ENCODE measurements at regions not wholly inside any gene's neighbourhood (a gene's known extent, or its start where the extent isn't known, plus 50 kb on each side); places are given as distances from the start of the nearest gene placed in this dataset.

DNA sequence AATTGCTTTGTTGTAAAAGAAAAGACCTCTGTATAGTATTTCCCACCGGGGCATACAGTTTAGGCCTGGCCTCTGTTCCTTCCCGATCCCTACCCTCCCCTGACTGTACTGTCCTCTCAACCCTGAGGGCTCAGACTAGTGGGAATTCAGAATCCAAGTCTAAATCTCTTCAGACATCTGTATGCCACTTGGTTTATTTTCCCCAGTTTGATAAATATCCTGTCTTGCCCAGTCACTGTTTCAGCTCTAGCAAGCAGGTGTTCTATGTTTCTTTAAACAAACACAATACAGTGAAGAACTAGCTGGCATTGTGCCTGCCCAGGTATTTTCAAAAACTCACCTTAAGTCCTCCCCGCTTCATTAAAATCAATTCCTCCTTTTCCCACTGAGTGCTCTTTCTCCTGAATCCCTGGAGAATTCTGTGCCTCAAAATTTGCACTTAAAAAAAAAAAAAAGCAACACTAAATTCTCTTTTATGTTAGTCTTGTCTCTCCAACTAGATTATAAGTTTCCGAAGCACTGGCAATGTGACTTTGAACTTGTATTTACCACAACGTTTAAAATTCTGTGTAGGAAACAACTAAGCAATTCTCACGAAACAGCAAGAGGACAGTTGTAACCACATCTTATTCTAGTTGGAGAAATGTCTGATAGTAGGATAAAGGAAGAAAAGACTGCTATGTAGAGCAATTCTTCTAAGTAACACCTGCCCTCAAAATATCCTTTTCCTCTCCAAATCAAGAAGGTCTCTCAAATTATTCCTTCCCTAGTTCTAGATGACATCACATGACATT lies 112.0 kb upstream of the CARMIL1 start:
- no peak for DNase-seq

DNA sequence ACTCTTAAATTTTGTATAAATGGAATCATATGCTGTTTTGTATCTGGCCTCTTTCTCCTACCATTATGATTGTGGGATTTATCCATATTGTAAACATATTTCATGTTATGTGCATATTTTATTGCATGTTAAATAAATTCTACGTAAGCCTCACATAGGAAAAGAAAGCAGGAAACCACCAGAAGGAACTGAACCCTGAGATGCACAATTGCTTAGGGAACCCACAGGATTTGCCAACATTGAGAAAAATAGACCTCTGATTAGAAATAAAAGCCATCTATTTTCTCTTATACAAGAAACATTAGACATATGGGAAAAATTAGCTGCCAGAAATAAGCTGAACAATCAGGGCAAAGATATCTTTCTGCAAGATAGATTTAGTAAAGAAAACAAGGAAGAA lies 111.2 kb upstream of the CARMIL1 start:
- no peak for DNase-seq

DNA sequence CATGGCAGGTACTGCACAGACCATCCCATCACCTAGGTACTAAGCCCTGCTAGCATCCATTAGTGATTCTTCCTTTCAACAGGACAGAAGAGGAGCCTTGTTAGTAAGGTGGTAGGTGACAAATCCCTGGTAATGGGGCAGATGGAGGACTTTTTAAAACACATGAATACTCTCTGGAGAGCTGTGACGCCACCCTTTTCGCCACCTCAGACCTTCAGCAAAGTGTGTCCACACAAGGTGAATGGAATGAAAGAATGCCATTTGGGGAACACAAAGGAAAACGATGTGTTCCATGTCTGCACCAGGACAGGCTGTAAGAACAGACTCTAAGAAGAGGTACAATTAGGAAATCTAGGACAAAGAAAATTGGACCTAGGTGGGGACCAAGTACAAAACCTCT lies 110.5 kb upstream of the CARMIL1 start:
- DNase-seq = no peak

DNA sequence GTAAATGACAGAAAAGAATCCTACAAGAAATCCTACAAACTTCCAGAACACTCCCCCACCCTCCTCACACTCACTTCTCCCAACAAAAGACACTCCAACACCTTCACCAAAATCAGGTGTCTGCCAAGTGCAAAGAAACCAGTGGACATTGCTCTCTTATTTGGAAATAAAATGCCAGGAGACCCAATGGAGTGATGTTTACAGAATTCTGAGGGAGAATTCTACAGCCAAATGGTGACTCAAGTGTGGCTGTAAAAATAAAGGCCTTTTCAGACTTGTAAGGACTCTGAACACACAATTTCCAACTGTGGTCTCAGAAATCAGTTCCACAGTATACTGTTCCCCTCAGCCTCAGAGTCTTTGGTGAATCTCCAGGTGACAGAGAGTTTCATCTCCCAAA lies 109.6 kb upstream of the CARMIL1 start:
- no peak for DNase-seq

DNA sequence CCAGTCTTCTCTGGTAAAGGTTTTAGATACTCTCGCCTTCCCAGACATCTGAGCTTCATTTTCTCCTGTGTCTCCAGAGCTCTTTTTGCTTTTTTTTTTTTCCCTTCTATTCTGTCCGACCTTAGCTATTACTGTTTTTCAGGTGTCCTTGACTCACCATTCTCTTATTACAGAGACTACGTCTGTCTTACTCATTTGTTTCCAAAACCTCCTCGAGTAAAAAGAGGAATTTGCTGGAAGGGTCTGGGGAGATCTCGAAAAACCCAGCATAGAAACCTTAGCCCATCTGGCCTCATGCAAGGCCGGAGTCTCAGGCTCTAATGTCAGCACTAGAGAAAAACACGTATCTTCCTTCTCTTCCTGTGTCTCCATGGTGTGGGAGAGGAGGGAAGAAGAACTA lies 109.2 kb upstream of the CARMIL1 start:
- DNase-seq = no peak

DNA sequence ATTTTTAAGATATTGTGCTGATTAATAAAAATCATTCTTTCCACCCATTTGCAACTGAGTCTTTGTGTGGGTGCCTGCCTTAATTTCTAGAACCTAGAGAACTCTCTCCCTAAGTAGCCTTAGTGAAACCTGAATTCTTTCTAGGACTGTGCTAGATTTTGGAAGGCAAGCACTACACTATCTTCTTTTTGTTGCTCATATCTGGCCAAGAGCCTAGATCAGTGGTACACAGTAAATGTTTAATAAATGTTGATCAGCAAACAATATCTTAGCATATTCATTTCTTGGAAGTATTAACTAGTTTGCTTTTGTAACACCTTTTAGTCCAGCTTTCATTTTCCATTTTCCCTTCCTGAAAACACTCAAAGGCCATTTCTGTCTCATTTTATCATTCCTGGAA lies 108.5 kb upstream of the CARMIL1 start:
- DNase-seq = no peak

DNA sequence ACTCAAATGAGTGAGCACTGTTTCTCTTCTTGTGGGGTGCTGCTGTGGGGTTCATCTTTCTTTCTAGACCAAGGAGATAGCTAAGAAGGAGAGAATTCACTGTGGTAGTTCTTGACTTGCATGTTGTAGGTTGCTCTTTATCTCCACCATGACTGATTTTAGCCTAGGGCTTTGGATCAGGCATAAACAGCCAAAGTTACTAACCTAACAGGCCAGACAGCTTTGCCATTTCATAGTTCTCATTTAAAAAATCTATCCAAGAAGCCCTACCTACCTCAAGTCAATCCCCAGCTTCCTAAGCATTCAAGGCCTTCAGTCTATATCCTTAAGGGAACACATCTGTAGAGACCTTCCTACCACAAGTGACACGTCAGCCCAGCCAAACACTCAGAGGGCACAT lies 107.9 kb upstream of the CARMIL1 start:
- no peak for DNase-seq

DNA sequence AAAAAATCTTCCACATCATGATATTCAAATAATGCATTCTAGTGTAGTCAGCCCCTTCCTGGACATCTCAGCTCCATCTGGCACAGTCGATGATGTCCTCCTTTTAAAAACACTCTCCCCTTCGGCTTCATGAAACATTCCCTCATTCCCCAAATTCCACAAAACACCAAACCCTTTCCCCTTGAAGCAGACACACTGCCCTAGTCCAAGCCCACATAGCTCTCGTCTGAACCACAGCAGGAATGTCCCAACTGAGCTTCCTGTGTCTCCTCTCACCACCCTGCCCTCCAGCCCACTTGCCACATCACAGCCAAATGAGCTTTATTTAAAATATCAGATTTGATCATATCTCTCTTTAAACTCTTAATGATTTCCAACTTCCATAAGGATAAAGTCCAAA lies 106.4 kb upstream of the CARMIL1 start:
- DNase-seq = no peak

DNA sequence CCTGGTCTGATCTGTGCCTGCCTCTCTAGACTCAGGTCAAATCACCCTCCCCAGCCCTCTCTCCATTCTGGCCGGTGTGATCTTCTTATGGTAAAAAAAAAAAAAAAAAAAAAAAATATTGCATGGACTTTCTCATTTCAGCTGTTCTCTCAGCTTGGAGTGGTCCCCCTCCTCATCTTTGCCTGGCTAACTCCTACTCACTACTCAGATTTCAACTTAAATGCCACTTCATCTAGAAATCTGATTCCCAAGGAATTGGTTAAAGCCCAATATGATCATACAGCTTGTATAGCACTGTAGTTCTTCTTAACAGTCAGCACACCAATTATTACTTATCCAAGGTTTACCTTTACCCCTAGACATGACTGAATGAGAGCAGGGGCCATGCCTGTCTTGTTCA lies 105.9 kb upstream of the CARMIL1 start:
- no peak for DNase-seq

DNA sequence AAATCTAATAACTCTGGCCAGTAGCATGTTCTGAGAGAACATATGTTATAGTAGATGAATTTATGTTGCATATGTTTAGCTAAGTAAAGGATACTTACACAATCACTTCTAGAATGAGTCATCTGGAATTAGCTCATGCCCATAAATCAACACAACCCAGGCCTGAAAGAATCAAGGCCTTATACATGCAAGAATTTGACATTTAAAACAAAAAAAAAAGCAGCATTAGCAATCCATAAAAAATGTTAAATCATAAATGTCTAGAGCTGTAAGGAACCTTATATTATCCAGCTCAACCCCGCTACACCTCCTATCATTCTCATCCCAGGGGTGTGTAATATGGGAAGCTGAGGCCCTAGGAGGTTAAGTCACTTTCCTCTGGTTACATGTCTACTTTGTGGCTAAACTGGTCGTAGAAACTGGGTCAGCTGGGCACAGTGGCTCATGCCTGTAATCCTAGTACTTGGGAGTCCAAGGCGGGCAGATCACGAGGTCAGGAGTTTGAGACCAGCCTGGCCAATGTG lies 105.2 kb upstream of the CARMIL1 start:
- no peak for DNase-seq

DNA sequence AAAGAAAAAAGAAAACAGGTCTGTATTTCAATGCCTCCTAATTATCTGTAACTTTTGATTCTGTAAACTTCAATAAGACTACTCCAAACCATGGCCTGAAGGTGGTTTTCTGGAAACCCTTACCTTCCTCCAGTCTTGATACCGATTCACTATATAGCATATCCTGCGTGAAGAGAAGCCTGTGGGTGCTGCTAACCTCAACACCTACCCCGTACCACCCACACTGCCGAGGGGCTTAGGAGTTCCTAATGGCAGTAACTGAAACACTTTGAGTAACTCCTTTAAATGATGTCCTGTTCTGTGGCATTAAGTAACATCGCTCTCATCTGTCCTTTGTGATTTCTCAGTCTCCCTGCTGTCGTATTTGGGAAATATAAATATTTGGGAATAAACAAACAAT lies 104.5 kb upstream of the CARMIL1 start:
- no peak for DNase-seq

DNA sequence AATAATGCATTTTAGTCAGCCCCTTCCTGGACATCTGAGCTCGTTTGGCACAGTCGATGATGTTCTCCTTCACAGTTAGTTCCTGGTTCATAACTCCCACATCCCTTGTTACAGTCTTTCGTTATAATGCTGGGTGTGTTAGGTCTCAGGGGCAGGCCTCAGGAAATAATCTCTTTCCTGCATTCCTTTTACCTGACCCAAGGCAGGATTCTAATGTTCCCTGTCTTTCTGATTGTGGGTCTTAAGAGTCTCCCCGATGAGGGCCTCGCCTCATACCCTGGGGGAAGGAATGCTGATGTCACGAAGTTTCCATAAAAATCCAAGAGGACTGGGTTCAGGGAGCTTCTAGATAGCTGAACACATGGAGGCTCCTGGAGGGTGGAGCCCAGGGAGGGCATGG lies 104.0 kb upstream of the CARMIL1 start:
- DNase-seq = no peak

DNA sequence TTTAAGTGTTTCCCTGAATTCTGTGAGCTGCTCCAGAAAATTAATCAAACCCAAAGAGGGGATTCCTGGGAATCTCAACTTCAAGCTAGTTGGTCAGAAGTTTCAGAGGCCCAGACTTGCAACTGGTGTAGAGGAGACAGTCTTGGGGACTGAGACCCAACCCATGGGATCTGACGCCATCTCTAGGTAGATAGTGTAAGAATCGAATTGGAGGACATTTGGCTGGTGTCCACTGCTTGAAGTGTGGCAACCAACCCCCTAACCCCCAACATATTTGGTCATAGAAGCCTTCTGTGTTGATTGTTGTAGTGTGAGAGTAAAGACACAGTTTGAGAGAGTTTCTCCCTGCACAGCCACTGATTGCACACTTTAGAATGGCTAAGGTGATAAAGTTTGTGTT lies 103.5 kb upstream of the CARMIL1 start:
- no peak for DNase-seq

DNA sequence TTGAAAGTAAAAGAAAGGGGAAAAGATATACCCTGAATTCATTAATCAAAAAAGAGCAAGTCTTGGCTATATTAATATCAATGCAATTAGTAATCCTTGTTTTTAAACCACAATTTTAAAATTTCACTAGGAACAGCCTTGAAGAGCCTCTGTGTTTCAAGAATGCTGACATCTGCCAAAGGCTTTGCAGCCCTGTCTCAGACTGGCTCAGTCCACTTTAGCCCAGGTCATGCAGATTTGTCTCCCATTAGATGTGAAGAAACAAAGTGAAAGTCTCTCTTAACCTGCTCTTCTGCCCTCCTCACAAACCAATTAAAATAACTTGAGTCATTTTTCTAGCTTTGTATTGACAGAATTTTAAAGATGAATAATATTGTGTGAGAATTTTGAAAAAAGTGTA lies 102.7 kb upstream of the CARMIL1 start:
- no peak for DNase-seq

DNA sequence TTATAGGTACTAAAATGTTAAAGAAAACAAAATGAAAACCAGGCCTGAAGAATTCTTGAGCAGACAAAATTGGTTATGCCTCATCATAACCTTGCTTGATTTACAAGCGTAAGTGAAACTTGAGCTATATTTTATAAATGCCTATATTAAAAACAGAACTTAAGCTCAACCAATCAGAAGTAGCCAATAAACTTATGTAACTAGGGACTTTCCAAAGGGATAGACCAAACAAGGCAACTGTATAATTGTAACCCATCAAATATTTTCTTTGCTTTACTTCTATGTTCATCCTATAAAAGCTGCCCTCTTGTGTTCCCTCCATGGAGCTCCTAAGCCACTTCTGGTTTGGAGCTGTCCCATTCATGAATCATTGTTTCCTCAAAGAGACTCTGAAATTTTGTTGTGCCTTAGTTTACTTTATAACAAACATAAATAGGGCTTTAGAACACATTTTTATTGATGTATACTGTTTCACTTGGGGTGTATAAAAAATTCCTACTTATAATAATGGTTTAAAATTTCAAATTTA lies 101.6 kb upstream of the CARMIL1 start:
- DNase-seq = no peak

DNA sequence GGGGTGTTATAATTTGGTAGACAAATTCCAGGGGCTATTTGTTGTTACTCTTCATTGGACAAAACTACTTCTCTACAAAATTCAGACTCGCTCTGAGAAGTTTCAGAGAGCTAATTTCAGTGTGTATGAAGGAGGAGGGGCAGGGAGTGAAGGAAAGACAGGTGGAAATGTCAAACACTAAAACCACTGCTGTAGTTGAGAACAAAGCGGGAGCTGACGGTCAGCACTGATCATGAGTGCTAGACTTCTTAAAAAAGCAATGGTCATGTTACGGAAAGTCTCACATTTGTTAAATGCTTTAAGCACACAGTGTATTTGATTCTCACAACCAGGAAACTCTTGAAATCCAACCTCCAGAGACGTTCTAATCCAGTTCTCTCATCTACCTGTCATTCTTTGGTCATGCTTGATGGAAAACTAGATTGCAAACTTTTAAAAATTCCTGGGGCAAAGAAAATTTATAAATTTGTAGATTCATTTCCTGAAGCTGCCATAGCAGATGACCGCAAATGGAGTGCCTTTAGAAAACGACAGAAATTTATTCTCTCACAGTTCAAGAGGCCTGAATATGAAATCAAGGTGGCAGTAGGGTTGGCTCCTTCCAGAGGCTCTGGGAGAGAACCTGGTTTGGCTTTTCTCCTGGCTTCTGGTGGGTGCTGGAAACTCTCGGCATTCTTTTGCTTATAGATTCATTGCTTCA lies 100.7 kb upstream of the CARMIL1 start:
- no peak for DNase-seq

DNA sequence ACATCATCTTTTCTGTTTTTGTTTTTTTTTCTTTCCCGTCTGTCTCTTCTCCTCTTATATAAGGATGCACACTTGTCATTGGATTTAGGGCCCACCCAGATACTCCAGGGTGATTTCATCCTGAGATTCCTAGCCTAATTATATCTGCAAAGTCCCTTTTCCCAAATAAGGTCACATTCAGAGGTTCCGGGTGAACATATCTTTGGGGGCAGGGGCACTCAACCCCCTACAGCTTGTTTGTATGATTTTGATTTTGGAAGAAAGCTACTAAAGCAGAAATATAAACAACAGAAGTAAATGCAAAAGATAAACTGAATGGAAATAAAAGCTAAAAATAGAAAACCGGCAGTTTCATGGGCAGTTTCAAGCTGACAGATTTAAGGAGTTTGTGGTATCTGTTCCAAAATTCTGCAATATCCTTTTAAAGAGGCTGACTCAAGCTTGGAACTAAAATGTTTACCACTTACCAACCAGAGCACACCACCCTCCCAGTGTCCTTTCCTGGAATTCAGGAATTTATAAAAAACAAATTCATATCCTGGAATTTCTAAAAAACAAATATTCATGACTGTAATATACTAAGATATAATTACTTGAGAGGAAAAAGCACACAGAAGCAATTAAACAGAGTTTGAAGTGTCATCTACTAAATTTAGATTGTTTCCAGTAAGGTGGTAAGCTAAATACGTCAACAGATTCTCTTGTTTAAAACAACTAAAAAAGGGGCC lies 100.0 kb upstream of the CARMIL1 start:
- no peak for DNase-seq

DNA sequence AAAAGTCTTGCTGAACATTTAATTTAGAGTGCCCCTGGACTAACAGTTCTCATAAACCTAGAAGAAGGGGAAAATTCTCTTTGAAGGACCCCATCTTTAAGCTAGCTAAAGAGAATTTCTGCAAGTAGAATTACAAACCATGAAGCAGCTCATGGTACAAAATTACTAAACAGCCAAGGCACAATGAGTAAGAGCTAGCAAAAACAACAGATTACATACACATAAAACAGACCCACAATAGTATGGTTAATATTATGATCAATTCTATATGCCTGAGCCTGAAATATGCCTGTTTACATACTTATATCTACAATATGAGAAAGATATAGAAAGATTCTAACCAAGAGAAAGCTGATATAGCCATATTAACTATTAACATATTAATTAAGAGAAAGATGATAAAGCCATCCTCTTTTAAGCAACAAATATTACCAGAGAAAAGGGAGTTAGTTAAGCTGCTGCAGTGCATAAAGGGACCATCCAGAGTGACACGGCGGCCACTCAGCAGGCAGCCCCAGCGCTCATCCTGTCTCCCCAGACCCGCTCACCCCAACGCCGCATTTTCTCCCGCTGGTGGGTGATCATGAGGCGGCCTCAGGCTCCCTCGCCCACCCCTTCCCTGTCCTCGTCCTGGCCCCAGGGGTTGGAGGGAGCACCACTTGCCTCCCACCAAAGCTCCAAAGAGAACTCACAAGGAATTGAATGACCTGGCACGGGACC lies 98.4 kb upstream of the CARMIL1 start:
- DNase-seq = no peak

DNA sequence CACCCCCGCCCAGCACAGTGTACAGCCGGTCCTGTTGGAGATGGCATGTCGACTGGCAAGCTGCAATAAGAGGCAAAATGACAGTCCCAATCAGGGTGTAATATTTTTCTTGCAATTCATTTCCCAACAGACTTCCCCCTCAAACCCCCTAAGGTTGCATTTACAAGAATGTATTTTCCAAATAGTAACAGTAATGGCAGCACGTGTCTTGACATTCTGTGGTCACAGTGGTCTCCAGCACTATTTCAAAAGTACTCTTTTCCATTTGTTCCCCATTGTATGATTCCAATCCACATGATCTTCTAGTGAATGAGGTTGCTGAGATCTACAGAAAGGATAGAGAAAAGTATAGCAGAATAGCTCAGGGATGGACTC lies 97.8 kb upstream of the CARMIL1 start:
- DNase-seq = no peak

DNA sequence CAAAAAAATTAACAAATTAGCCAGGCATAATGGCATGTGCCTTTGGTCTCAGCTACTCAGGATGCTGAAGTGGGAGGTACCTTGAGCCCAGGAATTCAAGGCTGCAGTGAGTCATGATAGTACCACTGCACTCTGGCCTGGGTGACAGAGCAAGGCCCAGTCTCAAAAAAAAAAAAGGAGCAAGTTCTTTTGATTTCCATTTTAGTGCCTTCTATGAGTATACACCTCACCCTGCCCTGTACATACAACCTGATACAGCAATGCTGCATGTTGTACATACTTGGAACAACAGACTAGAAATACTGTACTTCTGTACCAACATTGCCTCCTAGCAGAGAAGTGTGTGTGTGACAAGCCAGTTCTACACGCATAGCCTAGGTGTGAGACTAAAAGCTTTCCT lies 97.3 kb upstream of the CARMIL1 start:
- no peak for DNase-seq

DNA sequence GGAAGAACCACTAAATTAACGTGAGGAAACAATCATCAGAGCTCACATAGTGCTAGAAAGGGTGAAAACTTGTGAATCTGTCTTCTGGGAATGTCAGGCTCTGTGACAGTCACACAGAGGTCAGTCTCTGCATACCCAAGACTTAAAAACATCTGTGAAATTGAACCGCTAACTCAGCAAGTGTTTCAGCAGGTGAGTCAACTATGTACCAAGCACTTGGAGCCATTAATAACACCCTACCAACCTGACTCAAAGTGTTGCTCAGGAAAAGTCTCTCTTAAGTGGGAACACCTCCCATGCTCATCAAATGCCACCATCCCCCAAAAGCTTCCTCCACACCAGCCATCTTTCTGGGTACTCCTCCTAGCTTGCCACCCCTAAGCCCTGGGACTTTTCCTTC lies 92.3 kb upstream of the CARMIL1 start:
- no peak for DNase-seq

DNA sequence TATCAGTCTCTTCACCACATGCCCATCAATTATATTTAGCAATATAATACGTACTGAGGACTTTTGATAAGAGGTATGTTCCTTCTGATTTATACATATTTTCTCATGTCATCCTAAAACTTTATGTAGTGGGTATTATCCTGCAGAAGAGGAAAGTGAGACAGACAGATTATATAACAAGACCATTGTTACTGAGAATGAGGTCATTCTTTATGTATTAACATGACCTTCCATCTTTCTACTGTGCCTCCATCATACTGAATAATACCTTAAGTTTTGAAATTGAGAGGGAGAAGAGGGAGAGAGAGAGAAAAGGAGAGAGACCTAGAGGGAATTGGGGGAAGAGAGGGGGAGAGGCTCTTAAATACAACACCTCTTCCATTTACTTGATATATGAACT lies 90.9 kb upstream of the CARMIL1 start:
- no peak for DNase-seq

All from activated gamma-delta T cell treated with Interleukin-2 at 50 U/mL for 16 hours (primary cell).